Activated B cell treated with CpG ODN at 0.5 μM for 24 hours (primary cell): ENCODE measurements at regions not wholly inside any gene's neighbourhood (a gene's known extent, or its start where the extent isn't known, plus 50 kb on each side); places are given as distances from the start of the nearest gene placed in this dataset.
"Not testable (repeated sequence)": the region's sequence is repeated elsewhere in the genome, so short reads cannot be mapped to it uniquely, and the experiment has no call there.

Experiments
- ATAC-seq: fragments of 200-7000 bp; cut with Tn5 transposase; one replicate; pipeline ENCODE4 v1.10.0; 2021; ENCODE audit warnings: low read depth, mild to moderate bottlenecking, moderate library complexity
- CTCF ChIA-PET: fragments of 350-600 bp; sonication (Branson Sonifier 250); formaldehyde crosslinking; loops from one replicate; lab custom pipeline; 2021; ENCODE audit warnings: antibody characterized with exemption; lab: Charles Lee
- POLR2A ChIA-PET: fragments of 350-600 bp; sonication (Branson Sonifier 250); formaldehyde crosslinking; loops from one replicate; lab custom pipeline; 2021; ENCODE audit warnings: antibody characterized with exemption; lab: Charles Lee
- DNase-seq: peaks from one replicate; pipeline ENCODE4 v3.0.0; 2022
- H3K27ac Mint-ChIP-seq: one replicate; pipeline ENCODE4 v1.8.0; 2020; ENCODE audit warnings: mixed read lengths
- H3K27me3 Mint-ChIP-seq: one replicate; pipeline ENCODE4 v1.8.0; 2021; ENCODE audit warnings: mixed read lengths
- H3K36me3 Mint-ChIP-seq: one replicate; pipeline ENCODE4 v1.8.0; 2021; ENCODE audit warnings: low read depth, mixed read lengths
- H3K4me1 Mint-ChIP-seq: one replicate; pipeline ENCODE4 v1.8.0; 2021; ENCODE audit warnings: mixed read lengths
- H3K4me3 Mint-ChIP-seq: one replicate; pipeline ENCODE4 v1.8.0; 2020; ENCODE audit warnings: mild to moderate bottlenecking, mixed read lengths
- H3K9me3 Mint-ChIP-seq: one replicate; pipeline ENCODE4 v1.8.0; 2020; ENCODE audit warnings: mixed read lengths
- CTCF ChIP-seq: fragments of 200-600 bp; IDR thresholded peaks from one replicate; pipeline ENCODE4 v1.8.0; 2022; ENCODE audit warnings: antibody characterized with exemption, mild to moderate bottlenecking
- intact Hi-C: fragments of 100-400 bp; cut with micrococcal nuclease; formaldehyde crosslinking; loops from one replicate; pipeline ENCODE4 v1.15.1; 2024

DNA sequence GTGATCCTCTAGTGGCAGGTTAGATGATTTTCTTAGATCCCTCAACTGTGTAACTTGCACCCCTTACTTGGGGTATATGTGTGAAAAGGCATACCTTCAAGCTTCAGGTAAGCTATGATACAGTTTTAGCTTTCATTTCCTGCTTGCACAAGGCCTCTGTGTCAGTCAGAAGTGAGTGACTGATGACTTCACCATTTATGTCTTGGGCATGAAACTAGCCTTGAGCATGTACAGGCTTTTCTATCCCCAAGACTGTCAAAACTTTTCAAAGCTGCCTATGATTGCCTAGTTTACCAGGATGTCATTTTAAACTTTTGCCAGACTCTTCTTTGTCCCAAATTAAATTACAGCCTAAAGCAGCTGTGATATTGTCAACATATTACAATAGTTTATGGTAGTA is 286.1 kb upstream of the CNTN5 start:
- no peaks in the 10 kb centered on the region for H3K36me3 Mint-ChIP-seq
- H3K27ac Mint-ChIP-seq: no peak overlapping the region
- no peak for ATAC-seq
- H3K4me1 Mint-ChIP-seq: no peaks in the 10 kb centered on the region
- POLR2A ChIA-PET: no interaction called here
- no peak overlapping the region for H3K4me3 Mint-ChIP-seq
- TF ChIP-seq CTCF: no peak
- peaks cover 6% of the 10 kb centered on the region for H3K9me3 Mint-ChIP-seq
- no peaks in the 10 kb centered on the region for H3K27me3 Mint-ChIP-seq
- intact Hi-C loops: no loop called here
- DNase-seq: no peak
- CTCF ChIA-PET: no interaction called here

GRCh38 chr11:98736833-98737232 is 283.9 kb upstream of the CNTN5 start:
- DNase-seq (no peak), ATAC-seq (no peak)
- intact Hi-C loops: no loop called here
- ChIA-PET CTCF (no interaction called here), POLR2A (no interaction called here)
- Mint-ChIP-seq H3K27ac (no peak overlapping the region), H3K4me3 (no peak overlapping the region), H3K4me1 (no peaks in the 10 kb centered on the region), H3K27me3 (no peaks in the 10 kb centered on the region), H3K36me3 (no peaks in the 10 kb centered on the region), H3K9me3 (peaks cover 6% of the 10 kb centered on the region)
- TF ChIP-seq CTCF: no peak

- H3K4me1 Mint-ChIP-seq: no peaks in the 10 kb centered on the region
- H3K27ac Mint-ChIP-seq: no peak overlapping the region
- no peaks in the 10 kb centered on the region for H3K36me3 Mint-ChIP-seq
- no peak overlapping the region for H3K4me3 Mint-ChIP-seq
- peaks cover 8% of the 10 kb centered on the region for H3K9me3 Mint-ChIP-seq
- ATAC-seq: no peak
- no peak for TF ChIP-seq CTCF
- ChIA-PET CTCF (no interaction called here), POLR2A (no interaction called here)
- intact Hi-C loops: no loop called here
- no peaks in the 10 kb centered on the region for H3K27me3 Mint-ChIP-seq
- no peak for DNase-seq
Measured at GRCh38 chr11:98740321-98740720, 280.4 kb upstream of the CNTN5 start.

DNA sequence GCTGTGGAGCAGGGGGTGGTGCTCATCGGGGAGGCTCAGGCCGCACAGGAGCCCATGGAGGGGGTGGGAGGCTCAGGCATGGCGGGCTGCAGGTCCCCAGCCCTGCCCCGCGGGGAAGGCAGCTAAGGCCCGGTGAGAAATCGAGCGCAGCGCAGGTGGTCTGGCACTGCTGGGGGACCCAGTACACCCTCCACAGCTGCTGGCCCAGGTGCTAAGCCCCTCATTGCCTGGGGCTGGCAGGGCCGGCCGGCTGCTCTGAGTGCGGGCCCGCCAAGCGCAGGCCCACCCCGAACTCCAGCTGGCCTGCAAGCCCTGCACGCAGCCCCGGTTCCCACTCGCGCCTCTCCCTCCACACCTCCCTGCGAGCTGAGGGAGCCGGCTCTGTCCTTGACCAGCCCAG is 257.3 kb upstream of the CNTN5 start:
- H3K9me3 Mint-ChIP-seq, H3K27me3 Mint-ChIP-seq, POLR2A ChIA-PET, CTCF ChIA-PET, ATAC-seq, H3K27ac Mint-ChIP-seq, intact Hi-C loops, H3K36me3 Mint-ChIP-seq, DNase-seq, H3K4me1 Mint-ChIP-seq, H3K4me3 Mint-ChIP-seq: not testable (repeated sequence)

GRCh38 chr11:98766903-98767302 is 253.8 kb upstream of the CNTN5 start:
- TF ChIP-seq CTCF: no peak
- ChIA-PET CTCF (no interaction called here), POLR2A (no interaction called here)
- Mint-ChIP-seq H3K4me1 (no peaks in the 10 kb centered on the region), H3K27me3 (no peaks in the 10 kb centered on the region), H3K27ac (no peak overlapping the region), H3K4me3 (no peak overlapping the region), H3K36me3 (no peaks in the 10 kb centered on the region), H3K9me3 (peaks cover 3% of the 10 kb centered on the region)
- no peak for DNase-seq
- ATAC-seq: no peak
- intact Hi-C loops: no loop called here

GRCh38 chr11:98770046-98770445 is 250.7 kb upstream of the CNTN5 start:
- peaks cover 13% of the 10 kb centered on the region for H3K9me3 Mint-ChIP-seq
- intact Hi-C loops, H3K36me3 Mint-ChIP-seq, H3K27ac Mint-ChIP-seq, H3K4me3 Mint-ChIP-seq, ATAC-seq, POLR2A ChIA-PET, DNase-seq, H3K4me1 Mint-ChIP-seq, CTCF ChIA-PET, H3K27me3 Mint-ChIP-seq: not testable (repeated sequence)
